ENCODE measurements at regions not wholly inside any gene's neighbourhood (a gene's known extent, or its start where the extent isn't known, plus 50 kb on each side); places are given as distances from the start of the nearest gene placed in this dataset.

- Histone ChIP-seq H4K20me1 (ENCODE audit: insufficient read depth) (no peaks in the 10 kb centered on the region), H3K36me3 (ENCODE audit: insufficient read depth) (no peaks in the 10 kb centered on the region), H3K27ac (no peak overlapping the region), H3K4me2 (no peak overlapping the region), H3K4me1 (ENCODE audit: low read depth, poor library complexity, severe bottlenecking) (peaks cover 21% of the 10 kb centered on the region), H3K27me3 (ENCODE audit: insufficient read depth, low read depth) (no peaks in the 10 kb centered on the region), H2AFZ (ENCODE audit: low read depth) (no peak overlapping the region), H3K4me3 (IDR thresholded peaks at IDR 0.05; ENCODE audit: insufficient read depth, low read depth, low read length) (no peak overlapping the region), H3K9ac (no peak overlapping the region), H3K79me2 (ENCODE audit: insufficient read depth, low read depth) (no peaks in the 10 kb centered on the region)
- no peak for TF ChIP-seq CTCF (conservative IDR thresholded peaks at IDR 0.05; ENCODE audit: low read depth, low read length)
These were observed 74.1 kb upstream of the NAA20 start for GRCh38 chr20:19943061-19943521.

GRCh38 chr20:19944772-19945459, 72.2 kb upstream of the NAA20 start:
- H3K9ac ChIP-seq: no peak overlapping the region
- no peak overlapping the region for H2AFZ ChIP-seq (ENCODE audit: low read depth)
- H3K79me2 ChIP-seq (ENCODE audit: insufficient read depth, low read depth): no peaks in the 10 kb centered on the region
- H3K4me1 ChIP-seq (ENCODE audit: low read depth, poor library complexity, severe bottlenecking): peaks cover 21% of the 10 kb centered on the region
- no peaks in the 10 kb centered on the region for H4K20me1 ChIP-seq (ENCODE audit: insufficient read depth)
- H3K4me2 ChIP-seq: no peak overlapping the region
- no peak overlapping the region for H3K4me3 ChIP-seq (IDR thresholded peaks at IDR 0.05; ENCODE audit: insufficient read depth, low read depth, low read length)
- no peak for TF ChIP-seq CTCF (conservative IDR thresholded peaks at IDR 0.05; ENCODE audit: low read depth, low read length)
- H3K27ac ChIP-seq: no peak overlapping the region
- H3K36me3 ChIP-seq (ENCODE audit: insufficient read depth): no peaks in the 10 kb centered on the region
- H3K27me3 ChIP-seq (ENCODE audit: insufficient read depth, low read depth): no peaks in the 10 kb centered on the region

GRCh38 chr20:19945732-19946670, 71.2 kb upstream of the NAA20 start:
- Histone ChIP-seq H3K79me2 (ENCODE audit: insufficient read depth, low read depth) (no peaks in the 10 kb centered on the region), H2AFZ (ENCODE audit: low read depth) (no peak overlapping the region), H4K20me1 (ENCODE audit: insufficient read depth) (no peaks in the 10 kb centered on the region), H3K4me1 (ENCODE audit: low read depth, poor library complexity, severe bottlenecking) (peaks cover 26% of the 10 kb centered on the region), H3K36me3 (ENCODE audit: insufficient read depth) (no peaks in the 10 kb centered on the region), H3K27ac (no peak overlapping the region), H3K4me2 (no peak overlapping the region), H3K9ac (no peak overlapping the region), H3K27me3 (ENCODE audit: insufficient read depth, low read depth) (no peaks in the 10 kb centered on the region), H3K4me3 (IDR thresholded peaks at IDR 0.05; ENCODE audit: insufficient read depth, low read depth, low read length) (no peak overlapping the region)
- no peak for TF ChIP-seq CTCF (conservative IDR thresholded peaks at IDR 0.05; ENCODE audit: low read depth, low read length)

GRCh38 chr20:19947611-19948264, 69.4 kb upstream of the NAA20 start:
- Histone ChIP-seq H3K36me3 (ENCODE audit: insufficient read depth) (no peaks in the 10 kb centered on the region), H2AFZ (ENCODE audit: low read depth) (no peak overlapping the region), H4K20me1 (ENCODE audit: insufficient read depth) (no peaks in the 10 kb centered on the region), H3K4me2 (peak overlapping the region; percentile 38; the same call in 1 of the 2 replicates), H3K4me3 (IDR thresholded peaks at IDR 0.05; ENCODE audit: insufficient read depth, low read depth, low read length) (no peak overlapping the region), H3K9ac (no peak overlapping the region), H3K27me3 (ENCODE audit: insufficient read depth, low read depth) (no peaks in the 10 kb centered on the region), H3K27ac (peak overlapping the region; percentile 20; the same call in 1 of the 2 replicates), H3K79me2 (ENCODE audit: insufficient read depth, low read depth) (no peaks in the 10 kb centered on the region), H3K4me1 (ENCODE audit: low read depth, poor library complexity, severe bottlenecking) (peaks cover 44% of the 10 kb centered on the region)
- no peak for TF ChIP-seq CTCF (conservative IDR thresholded peaks at IDR 0.05; ENCODE audit: low read depth, low read length)

Data from KMS-11 (cell line).